ENCODE measurements at regions not wholly inside any gene's neighbourhood (a gene's known extent, or its start where the extent isn't known, plus 50 kb on each side); places are given as distances from the start of the nearest gene placed in this dataset.

DNA sequence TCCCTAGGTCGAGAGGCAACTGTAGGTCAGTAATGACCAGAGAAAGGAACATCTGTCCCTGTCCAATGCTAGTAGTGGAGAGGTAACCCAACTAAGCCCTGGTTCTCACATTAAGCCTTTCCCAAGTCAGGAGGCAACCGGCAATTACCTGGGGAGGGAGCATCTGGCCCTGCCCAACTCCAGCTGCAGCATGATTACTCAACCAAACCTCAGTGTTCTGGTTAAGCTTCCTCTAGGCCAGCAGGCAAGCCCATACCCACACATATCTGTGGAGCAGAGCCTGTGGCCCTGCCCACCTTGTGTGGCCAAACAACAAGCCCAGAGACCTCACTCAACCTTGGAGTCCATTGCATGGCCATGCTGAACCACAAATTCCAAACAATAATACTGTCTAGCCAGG, 220.8 kb upstream of the SLC24A2 start:
- Histone ChIP-seq H3K27ac (ENCODE audit: insufficient read depth, low read depth, low read length) (no peak overlapping the region), H3K4me1 (ENCODE audit: control insufficient read depth, extremely low read depth, insufficient read depth, low read length) (no peaks in the 10 kb centered on the region), H4K20me1 (replicated peaks; ENCODE audit: control insufficient read depth, extremely low read depth, insufficient read depth, low read length) (no peaks in the 10 kb centered on the region), H3K9me1 (replicated peaks; ENCODE audit: control insufficient read depth, extremely low read depth, insufficient read depth, low read length) (no peaks in the 10 kb centered on the region), H3K4me3 (replicated peaks in 1 of 3; ENCODE audit: insufficient read depth in 1 of 3, low read depth in 1 of 3, low read length in 3 of 3) (no peak overlapping the region), H3K27me3 (ENCODE audit: control insufficient read depth in 2 of 2, insufficient read depth in 2 of 2, low read length in 2 of 2) (no peaks in the 10 kb centered on the region), H3K79me2 (ENCODE audit: control insufficient read depth, insufficient read depth, low read length) (no peaks in the 10 kb centered on the region), H3K9ac (replicated peaks; ENCODE audit: extremely low read depth, insufficient read depth, low read length) (no peak overlapping the region), H2AFZ (ENCODE audit: low read depth, low read length) (no peak overlapping the region), H3K4me2 (ENCODE audit: insufficient read depth, low read length) (no peak overlapping the region), H3K36me3 (ENCODE audit: control insufficient read depth in 2 of 2, extremely low read depth in 1 of 2, insufficient read depth in 2 of 2, low read length in 2 of 2) (no peaks in the 10 kb centered on the region), H3K9me3 (replicated peaks; ENCODE audit: control insufficient read depth, insufficient read depth, low read length) (no peaks in the 10 kb centered on the region)
- TF ChIP-seq, protein P1, sequence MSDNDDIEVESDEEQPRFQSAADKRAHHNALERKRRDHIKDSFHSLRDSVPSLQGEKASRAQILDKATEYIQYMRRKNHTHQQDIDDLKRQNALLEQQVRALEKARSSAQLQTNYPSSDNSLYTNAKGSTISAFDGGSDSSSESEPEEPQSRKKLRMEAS (IDR thresholded peaks at IDR 0.05; ENCODE audit: insufficient read depth, insufficient read length) = no peak
- TF ChIP-seq JUN (IDR thresholded peaks at IDR 0.05; ENCODE audit: borderline replicate concordance, insufficient read depth, insufficient read length, low read depth) (no peak), GATA2 (IDR thresholded peaks at IDR 0.05; ENCODE audit: insufficient read depth, insufficient read length, low read depth, low read length) (no peak), POLR2A (IDR thresholded peaks at IDR 0.05; ENCODE audit: low read depth, low read length) (no peak), POLR2AphosphoS5 (IDR thresholded peaks at IDR 0.05; ENCODE audit: insufficient read depth, low read depth, low read length) (no peak), MYC (IDR thresholded peaks at IDR 0.05; ENCODE audit: low read depth, low read length) (no peak), FOS (IDR thresholded peaks at IDR 0.05; ENCODE audit: borderline replicate concordance, insufficient read depth, low read length) (no peak), EZH2 (IDR thresholded peaks at IDR 0.05; ENCODE audit: borderline replicate concordance, low read depth, low read length, severe bottlenecking) (no peak)
- TF ChIP-seq, protein P2, sequence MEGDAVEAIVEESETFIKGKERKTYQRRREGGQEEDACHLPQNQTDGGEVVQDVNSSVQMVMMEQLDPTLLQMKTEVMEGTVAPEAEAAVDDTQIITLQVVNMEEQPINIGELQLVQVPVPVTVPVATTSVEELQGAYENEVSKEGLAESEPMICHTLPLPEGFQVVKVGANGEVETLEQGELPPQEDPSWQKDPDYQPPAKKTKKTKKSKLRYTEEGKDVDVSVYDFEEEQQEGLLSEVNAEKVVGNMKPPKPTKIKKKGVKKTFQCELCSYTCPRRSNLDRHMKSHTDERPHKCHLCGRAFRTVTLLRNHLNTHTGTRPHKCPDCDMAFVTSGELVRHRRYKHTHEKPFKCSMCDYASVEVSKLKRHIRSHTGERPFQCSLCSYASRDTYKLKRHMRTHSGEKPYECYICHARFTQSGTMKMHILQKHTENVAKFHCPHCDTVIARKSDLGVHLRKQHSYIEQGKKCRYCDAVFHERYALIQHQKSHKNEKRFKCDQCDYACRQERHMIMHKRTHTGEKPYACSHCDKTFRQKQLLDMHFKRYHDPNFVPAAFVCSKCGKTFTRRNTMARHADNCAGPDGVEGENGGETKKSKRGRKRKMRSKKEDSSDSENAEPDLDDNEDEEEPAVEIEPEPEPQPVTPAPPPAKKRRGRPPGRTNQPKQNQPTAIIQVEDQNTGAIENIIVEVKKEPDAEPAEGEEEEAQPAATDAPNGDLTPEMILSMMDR (IDR thresholded peaks at IDR 0.05; ENCODE audit: extremely low read depth in 1 of 2, insufficient read depth in 1 of 2, low read depth in 1 of 2, low read length in 2 of 2) = no peak
- FAIRE-seq (no peak), DNase-seq (ENCODE audit: low read depth, low spot score) (no peak)
- CTCF ChIA-PET = no interaction called here
- intact Hi-C loops (cut with micrococcal nuclease) (no loop called here), dilution Hi-C loops (cut with MboI; ENCODE audit: extremely low pct_ligation_motif_present, low sequenced_read_pairs) (no loop called here)
- no TSS peak for BruUV-seq (replicated peaks)
- POLR2A ChIA-PET = no interaction called here

All from endothelial cell of umbilical vein (primary cell).